ENCODE measurements at regions not wholly inside any gene's neighbourhood (a gene's known extent, or its start where the extent isn't known, plus 50 kb on each side); places are given as distances from the start of the nearest gene placed in this dataset.

- FAIRE-seq (no peak), DNase-seq (ENCODE audit: insufficient read length, low spot score) (no peak)
- TF ChIP-seq CTCF (IDR thresholded peaks at IDR 0.05; ENCODE audit: insufficient read depth, missing control alignments) = no peak
Observed at GRCh38 chr1:75993661-75994060, 61.5 kb upstream of the ASB17 start.

- FAIRE-seq = no peak
- DNase-seq (ENCODE audit: insufficient read length, low spot score) = no peak
- TF ChIP-seq CTCF (IDR thresholded peaks at IDR 0.05; ENCODE audit: insufficient read depth, missing control alignments) = no peak
Observed at GRCh38 chr1:75996196-75996595, 64.0 kb upstream of the ASB17 start.

GRCh38 chr1:75999034-75999433 lies 66.8 kb upstream of the ASB17 start:
- FAIRE-seq (no peak), DNase-seq (ENCODE audit: insufficient read length, low spot score) (no peak)
- no peak for TF ChIP-seq CTCF (IDR thresholded peaks at IDR 0.05; ENCODE audit: insufficient read depth, missing control alignments)

DNA sequence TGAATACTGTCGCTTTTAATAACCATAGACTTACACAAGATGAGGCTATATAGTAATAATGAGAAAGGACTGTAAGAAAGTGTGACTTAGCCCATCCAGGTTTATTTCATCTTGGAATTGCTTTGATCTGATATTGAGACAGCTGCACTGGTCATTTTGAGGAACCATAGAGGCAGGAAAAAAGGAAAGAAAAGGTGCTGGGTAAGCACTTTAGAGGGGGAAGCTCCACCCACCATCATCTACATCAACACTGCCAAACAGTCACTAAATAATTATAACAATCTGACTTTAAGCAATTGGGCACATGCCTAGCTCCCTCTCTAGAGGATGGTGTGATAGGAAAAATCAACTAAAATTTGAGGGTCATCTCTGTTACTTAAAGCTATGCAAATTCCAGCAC lies 70.6 kb upstream of the ST6GALNAC3 start:
- DNase-seq (ENCODE audit: insufficient read length, low spot score) (no peak), FAIRE-seq (no peak)
- no peak for TF ChIP-seq CTCF (IDR thresholded peaks at IDR 0.05; ENCODE audit: insufficient read depth, missing control alignments)

- FAIRE-seq (no peak), DNase-seq (ENCODE audit: insufficient read length, low spot score) (no peak)
- TF ChIP-seq CTCF (IDR thresholded peaks at IDR 0.05; ENCODE audit: insufficient read depth, missing control alignments) = no peak
Observed at GRCh38 chr1:76005765-76006164, 68.8 kb upstream of the ST6GALNAC3 start.

- no peak for FAIRE-seq
- TF ChIP-seq CTCF (IDR thresholded peaks at IDR 0.05; ENCODE audit: insufficient read depth, missing control alignments) = no peak
- no peak for DNase-seq (ENCODE audit: insufficient read length, low spot score)
Observed at GRCh38 chr1:76006234-76006633, 68.3 kb upstream of the ST6GALNAC3 start.

- DNase-seq (ENCODE audit: insufficient read length, low spot score) (no peak), FAIRE-seq (no peak)
- TF ChIP-seq CTCF (IDR thresholded peaks at IDR 0.05; ENCODE audit: insufficient read depth, missing control alignments) = no peak
Observed at GRCh38 chr1:76010802-76011201, 63.7 kb upstream of the ST6GALNAC3 start.
